ENCODE measurements at regions not wholly inside any gene's neighbourhood (a gene's known extent, or its start where the extent isn't known, plus 50 kb on each side); places are given as distances from the start of the nearest gene placed in this dataset.

GRCh38 chr14:97275276-97275675 is 478.1 kb downstream of the VRK1 start:
- no peak for DNase-seq

DNA sequence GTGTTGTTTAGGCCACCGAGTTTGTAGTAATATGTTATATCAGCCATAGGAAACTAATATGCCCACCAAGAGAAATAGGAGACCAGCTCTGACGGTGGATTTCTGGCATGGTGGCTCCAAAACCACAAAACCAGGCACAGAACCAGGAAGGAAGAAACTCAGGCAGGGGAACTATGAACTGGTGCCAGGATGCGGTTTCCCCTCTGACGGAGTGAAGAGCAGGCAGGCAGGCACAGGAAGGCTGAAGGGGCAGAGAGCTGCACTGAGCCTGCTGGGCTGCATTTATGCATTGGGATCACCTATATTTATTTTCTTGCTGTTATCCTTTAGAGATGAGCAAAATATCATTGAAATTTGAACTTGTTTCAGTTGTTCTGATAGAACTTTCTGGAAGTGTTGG is 479.4 kb downstream of the VRK1 start:
- DNase-seq = no peak

DNA sequence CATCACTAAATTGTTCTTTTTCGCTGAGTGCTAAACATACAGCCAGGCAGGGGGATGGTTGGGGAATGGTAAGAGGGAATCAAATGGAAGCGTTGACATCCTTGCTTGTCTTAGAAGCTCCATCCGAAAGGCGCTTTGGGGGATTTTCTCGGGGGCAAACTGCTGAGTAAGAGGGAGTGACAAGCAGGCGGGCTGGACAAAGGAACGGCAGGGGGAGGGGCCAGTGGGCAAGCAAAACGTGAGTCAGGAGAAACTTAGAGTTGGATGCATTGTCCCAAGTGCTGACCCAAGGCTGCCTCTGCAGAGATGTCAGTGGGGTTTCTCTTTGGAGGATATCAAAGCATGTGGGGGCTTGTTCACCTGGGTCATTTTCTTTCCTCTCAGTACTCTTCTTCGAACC is 480.5 kb downstream of the VRK1 start:
- no peak for DNase-seq

GRCh38 chr14:97280526-97280925 is 483.3 kb downstream of the VRK1 start:
- DNase-seq = no peak

DNA sequence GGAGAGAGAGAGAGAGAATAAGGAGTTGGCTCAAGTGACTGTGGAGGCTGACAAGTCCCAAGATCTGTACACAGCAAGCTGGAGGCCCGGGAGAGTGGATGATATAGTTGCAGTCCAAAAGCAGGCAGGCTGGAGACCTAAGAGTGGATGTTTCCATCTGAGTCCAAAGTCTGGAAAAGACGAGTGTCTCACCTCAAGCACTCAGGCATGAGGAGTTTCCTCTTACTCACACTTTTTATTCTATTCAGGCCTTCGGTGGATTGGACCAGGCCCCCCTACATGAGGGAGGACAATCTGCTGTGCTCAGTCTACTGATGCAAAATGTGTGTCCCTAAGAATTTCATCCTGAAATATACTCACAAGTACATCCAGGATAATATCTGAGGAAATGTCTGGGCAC is 484.6 kb downstream of the VRK1 start:
- DNase-seq = no peak

GRCh38 chr14:97282210-97283004 is 485.2 kb downstream of the VRK1 start:
- DNase-seq = no peak

DNA sequence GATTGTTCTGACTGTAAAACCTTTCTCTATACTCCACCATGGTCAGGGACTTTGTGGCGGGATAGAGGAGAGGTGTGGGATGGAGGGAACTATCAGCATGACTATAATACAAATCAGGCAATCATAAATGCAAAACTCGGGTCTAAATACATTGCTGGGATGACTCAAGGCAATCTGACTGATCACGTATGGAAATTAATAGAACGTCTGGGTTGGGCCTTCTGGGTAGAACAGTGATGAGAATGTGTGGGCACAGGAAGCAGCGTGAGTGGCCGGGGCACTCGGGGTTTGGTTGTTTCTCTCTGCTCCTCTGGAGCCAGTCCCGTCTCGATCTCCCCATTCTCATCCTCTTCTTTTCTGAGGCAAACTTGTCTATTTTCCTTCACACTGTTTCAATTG is 485.8 kb downstream of the VRK1 start:
- DNase-seq = no peak

GRCh38 chr14:97283426-97283825 is 486.2 kb downstream of the VRK1 start:
- no peak for DNase-seq

DNA sequence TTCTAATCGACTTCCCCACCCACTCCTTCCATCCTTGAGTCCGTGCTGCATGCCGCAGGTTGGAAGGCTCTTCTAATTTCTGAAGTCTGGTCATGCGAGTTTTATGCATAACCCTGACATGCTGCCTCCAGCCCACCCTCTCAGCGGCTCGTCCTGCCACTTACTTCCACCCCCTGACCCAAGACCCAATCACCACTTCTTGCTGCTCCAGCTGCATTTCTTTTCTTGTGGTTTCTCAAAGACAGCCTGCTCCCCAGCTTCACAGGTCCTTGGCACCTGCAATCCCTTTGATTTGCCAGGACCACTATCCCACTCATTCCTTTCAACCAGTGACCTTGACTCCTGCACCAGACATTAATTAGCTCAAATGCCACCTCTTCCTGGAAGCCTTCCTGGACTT is 486.7 kb downstream of the VRK1 start:
- no peak for DNase-seq

- DNase-seq = no peak
Observed at GRCh38 chr14:97287956-97288355, 490.8 kb downstream of the VRK1 start.

GRCh38 chr14:97290065-97290464 is 492.9 kb downstream of the VRK1 start:
- DNase-seq = no peak

- no peak for DNase-seq
Observed at GRCh38 chr14:97290977-97291376, 493.8 kb downstream of the VRK1 start.

DNA sequence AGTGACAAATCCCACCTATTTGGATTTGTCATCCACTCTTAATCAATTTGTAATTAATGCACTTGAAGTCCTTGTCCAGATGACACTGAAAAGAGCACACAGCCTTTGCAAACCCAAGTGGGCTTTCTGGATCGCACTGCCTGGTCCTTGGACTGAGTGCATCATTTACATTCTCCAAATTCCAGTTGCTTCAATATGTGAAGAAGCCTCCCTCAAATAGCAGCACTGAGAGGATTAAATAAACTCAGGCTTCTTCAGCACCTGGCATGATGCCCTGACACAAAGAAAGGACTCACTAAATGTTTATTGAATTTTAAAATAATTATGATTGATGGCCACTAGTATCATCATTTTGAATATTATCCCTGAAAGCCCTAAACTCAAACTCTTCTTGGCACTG is 496.5 kb downstream of the VRK1 start:
- no peak for DNase-seq

DNA sequence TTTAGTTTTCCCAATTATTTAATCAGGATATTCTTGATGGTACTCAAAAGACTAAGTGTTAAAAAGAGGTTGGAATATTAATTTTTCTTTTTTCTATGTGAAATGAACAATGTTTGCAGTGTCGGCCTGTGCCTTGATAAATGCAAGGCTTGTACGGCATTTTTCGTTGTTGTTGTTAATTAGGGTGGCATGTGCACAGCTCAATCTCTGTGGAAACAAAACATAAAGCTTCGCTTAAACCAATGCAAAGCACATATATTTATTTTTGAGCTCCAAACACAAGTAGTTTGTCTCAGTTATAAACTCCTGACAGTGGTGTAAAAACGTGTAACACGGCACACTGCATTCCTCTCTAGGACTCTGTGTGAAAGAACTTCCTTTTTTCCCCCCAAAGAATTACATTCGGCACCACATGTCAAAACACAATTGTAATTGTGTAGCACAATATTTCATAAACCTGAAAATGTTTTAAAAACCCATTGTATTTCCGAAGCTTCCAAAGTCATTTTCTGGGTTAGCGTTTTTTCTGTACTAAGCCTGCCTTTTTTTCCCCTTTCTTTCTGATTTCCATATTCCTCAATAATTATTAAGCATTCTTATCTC is 498.0 kb downstream of the VRK1 start:
- no peak for DNase-seq

- no peak for DNase-seq
Observed at GRCh38 chr14:97296176-97296575, 499.0 kb downstream of the VRK1 start.

DNA sequence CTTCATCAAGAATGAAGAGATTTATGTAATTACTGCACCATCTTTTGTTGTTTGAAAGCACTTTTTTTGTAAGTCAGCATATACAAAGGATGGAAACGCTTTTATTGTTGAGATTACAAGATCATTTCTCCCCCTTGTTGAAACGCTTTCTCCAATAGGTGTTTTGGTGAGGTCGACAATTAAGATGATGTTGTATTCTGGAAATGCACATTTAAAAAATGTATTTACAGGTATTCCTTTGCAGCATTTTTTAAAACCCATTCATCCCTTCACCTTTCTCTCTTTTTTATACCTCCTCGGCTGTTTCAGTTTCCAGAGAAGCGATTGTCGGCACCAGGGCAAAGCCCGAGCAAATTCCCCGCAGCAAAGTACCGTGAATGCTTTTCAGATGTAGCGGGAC is 499.9 kb downstream of the VRK1 start:
- no peak for DNase-seq

- no peak for DNase-seq
Observed at GRCh38 chr14:97298331-97298730, 501.1 kb downstream of the VRK1 start.

DNA sequence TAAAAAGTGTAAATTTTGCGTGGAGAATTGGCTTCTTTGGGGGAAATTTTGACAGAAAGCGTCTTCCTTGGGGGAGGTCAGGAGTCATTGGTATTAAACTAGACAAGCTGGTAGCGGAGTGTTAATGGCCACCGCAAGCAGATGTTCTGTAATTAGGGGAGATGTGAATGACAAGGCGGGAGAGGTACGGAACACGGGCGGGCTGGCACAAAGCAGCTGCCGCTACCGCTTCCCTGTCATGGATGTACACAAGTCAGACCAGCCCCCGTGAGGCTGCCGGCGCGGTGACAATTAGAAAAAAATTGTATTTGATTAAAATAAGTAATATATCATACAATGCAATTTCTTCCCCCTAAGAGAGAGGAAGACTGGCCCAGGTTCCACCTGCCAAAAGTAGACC is 501.6 kb downstream of the VRK1 start:
- DNase-seq = no peak

DNA sequence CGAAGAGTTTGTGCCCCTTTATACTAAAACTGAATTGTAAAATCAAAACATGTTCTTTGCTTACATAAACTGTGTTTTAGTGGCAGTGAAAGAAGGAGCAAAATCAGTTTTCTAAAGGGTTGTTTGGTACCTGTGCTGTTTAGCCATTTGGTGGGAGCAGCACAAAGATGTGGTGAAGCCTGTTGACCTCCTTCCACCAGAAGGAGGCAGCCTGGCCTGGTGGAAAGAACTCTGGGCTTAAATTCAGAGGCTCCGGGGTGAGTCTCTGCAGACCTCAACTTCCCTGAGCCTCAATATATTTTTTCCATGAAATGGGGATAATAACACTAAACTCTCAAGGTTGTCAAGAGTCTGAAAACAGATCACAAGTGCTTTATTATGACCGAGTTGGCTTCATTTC is 502.5 kb downstream of the VRK1 start:
- DNase-seq = peak; percentile 35

DNA sequence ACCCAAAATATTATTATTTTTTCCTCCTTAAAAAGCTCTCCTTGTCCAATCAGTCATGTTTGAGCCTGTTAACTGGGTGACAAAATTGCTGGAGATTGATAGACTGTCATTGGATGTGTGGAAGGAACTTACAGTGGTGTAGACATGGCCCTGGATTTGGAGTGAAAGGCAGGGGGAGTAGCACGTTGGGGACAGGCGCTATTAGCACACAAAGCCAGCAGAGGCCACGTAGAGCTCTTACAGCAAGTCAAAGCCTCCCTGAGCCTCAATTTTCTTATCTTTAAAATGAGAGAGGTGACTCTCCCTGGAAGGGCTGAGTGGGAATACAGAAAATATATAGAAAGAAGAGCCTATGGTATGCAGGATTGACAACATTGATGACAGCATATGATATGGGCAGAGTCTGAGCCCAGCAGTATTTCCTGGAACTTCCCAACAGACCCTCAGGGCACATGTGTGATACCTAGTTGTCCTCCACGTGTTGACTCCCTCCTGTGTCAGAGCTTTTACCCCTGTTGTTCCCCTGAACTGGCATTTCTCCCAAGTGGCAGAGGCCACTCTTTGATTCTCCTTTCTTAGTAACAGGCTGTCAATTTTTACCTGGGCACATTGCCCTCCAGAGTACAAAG is 504.9 kb downstream of the VRK1 start:
- no peak for DNase-seq

DNA sequence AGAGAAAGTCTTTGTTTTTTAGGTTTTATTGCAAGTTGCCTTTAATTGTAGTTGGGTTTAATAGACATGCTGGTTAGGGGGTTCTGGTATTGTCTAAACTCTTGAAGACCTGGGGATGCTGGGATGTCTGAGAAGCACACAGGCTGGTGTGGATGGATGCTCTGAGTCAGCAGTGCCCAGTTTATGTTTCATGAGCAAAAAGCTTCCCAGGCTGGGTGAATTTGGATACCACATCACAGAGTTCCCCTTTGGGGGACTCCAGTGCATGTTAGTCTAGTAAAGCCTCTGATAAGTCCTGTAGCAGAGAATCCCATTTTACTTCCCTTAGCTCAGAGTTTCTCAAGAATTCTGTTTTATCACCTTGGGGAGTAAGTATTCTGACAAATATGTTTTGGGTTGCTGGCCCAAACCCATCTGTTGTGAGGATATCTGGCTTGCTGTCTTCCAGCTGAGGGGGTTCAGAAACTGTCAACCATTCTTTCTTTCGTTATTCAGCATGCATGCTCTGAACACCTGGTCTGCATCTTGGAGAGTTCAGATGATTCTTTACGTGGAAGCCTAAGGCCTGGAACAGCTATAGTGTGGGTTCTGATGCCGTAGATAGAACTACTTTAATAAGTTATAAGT is 509.1 kb downstream of the VRK1 start:
- DNase-seq = peak; percentile 12

DNA sequence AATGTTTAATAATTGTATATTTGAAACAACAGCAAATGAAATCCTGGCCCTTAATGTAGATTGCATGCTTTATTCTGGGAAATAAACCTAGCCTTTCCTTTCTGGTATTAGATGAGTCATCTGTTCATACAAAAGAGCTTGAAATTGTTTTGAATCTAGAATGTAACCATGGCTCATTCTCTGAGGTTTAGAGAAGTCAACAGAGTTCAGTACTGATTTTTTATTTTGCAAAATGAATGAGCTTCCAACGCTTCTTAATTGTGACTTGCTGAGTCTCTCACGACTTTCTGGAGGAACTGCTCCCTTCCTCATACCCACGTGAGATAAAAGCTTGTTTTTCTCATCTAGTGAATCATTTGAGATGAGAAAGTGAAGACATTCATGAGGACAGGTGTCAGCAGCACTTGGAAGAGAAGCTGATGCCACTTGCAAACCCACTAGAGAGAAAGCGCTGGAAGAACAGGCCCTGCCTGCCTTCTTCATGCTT is 509.6 kb downstream of the VRK1 start:
- peak; percentile 20 for DNase-seq

- no peak for DNase-seq
Observed at GRCh38 chr14:97311411-97311810, 514.2 kb downstream of the VRK1 start.

GRCh38 chr14:97312910-97313309 is 515.7 kb downstream of the VRK1 start:
- no peak for DNase-seq

Data from stimulated activated CD4-positive, alpha-beta T cell treated with anti-CD3 and anti-CD28 coated beads, Interleukin-4, amount 100 ng/mL, for 24 hours (primary cell).